ENCODE measurements at regions not wholly inside any gene's neighbourhood (a gene's known extent, or its start where the extent isn't known, plus 50 kb on each side); places are given as distances from the start of the nearest gene placed in this dataset.

DNA sequence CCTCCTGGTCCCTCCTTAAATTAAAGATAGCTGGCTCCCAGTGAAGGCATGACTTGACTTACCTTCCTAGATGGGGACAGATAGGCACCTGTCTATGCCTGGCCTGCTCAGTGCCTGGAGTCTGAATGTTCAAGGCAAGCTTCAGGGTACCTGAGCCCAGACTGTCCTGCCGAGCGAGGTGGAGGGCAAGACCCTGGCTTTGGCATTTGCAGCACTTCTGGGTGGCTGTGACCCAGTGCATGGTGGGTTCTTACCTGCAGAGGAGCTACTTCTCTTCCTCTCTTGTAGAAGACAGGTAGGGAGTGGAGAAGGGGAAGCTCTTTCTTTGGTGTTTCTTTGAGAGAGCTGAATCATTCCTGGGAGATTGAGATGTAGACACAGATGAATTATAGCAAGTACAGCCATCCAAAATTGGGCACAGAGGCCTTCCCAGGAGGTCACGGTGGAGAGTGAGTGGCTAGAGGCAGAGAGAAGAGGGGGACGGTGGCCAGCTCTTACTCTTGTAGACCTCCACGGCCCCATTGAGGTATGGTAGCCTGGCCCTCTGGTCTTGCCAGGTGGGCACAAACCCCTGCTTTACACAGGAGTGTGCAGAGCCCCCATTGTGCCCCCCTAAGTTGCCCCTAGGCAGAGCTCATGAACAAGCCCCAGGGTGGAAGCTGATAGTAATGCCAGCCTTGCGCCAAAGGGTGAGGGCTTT, 402.5 kb upstream of the TPM1 start:
- TF ChIP-seq RAD21 (IDR thresholded peaks at IDR 0.05; ENCODE audit: low read depth) (no peak), TCF12 (IDR thresholded peaks at IDR 0.05; ENCODE audit: low read depth) (no peak), CREB1 (IDR thresholded peaks at IDR 0.05; ENCODE audit: low read depth) (no peak), ZBTB7A (IDR thresholded peaks at IDR 0.05; ENCODE audit: low read depth) (no peak), TAF1 (IDR thresholded peaks at IDR 0.05; ENCODE audit: low read depth) (no peak), TEAD4 (IDR thresholded peaks at IDR 0.05) (no peak), NFIC (IDR thresholded peaks at IDR 0.05) (no peak), CEBPB (IDR thresholded peaks at IDR 0.05) (no peak), EP300 (IDR thresholded peaks at IDR 0.05; ENCODE audit: borderline replicate concordance) (no peak)

DNA sequence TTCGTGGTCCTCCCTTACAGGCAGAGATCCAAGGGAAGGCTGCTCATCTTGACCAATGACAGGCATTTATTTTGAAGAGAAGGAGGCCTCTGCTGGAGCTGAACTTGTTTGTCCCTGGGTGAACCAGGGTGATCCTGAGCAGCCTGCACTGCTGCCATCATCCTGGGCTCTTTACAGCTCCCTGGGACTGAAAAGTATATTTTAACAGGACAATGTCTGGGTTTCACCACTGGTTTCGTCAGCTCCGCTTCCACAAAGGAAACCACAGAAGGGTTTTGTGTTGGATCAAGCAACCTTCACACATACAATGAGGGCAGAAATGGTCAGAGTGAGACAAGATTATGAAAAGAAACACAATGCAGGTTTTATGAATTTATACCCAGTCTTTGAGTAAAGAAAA, 400.7 kb upstream of the TPM1 start:
- TF ChIP-seq FOXM1 (IDR thresholded peaks at IDR 0.05; ENCODE audit: borderline replicate concordance, low read depth) = no peak
- TF ChIP-seq, protein P1, sequence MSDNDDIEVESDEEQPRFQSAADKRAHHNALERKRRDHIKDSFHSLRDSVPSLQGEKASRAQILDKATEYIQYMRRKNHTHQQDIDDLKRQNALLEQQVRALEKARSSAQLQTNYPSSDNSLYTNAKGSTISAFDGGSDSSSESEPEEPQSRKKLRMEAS (IDR thresholded peaks at IDR 0.05) = no peak
- TF ChIP-seq TAF1 (IDR thresholded peaks at IDR 0.05; ENCODE audit: low read depth) = no peak
- no peak for TF ChIP-seq YY1 (IDR thresholded peaks at IDR 0.05; ENCODE audit: low read depth)
- TF ChIP-seq, protein P2, sequence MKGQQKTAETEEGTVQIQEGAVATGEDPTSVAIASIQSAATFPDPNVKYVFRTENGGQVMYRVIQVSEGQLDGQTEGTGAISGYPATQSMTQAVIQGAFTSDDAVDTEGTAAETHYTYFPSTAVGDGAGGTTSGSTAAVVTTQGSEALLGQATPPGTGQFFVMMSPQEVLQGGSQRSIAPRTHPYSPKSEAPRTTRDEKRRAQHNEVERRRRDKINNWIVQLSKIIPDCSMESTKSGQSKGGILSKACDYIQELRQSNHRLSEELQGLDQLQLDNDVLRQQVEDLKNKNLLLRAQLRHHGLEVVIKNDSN (IDR thresholded peaks at IDR 0.05) = no peak
- TF ChIP-seq CEBPB (IDR thresholded peaks at IDR 0.05) = no peak
- no peak for TF ChIP-seq NFIC (IDR thresholded peaks at IDR 0.05)
- no peak for TF ChIP-seq EGR1 (IDR thresholded peaks at IDR 0.05)

GRCh38 chr15:62643572-62643971, 399.0 kb upstream of the TPM1 start:
- no peak for TF ChIP-seq EGR1 (IDR thresholded peaks at IDR 0.05)
- no peak for TF ChIP-seq EP300 (IDR thresholded peaks at IDR 0.05; ENCODE audit: borderline replicate concordance)

- no peak for TF ChIP-seq YY1 (IDR thresholded peaks at IDR 0.05; ENCODE audit: low read depth)
- TF ChIP-seq, protein P1 (IDR thresholded peaks at IDR 0.05) = no peak
- no peak for TF ChIP-seq TEAD4 (IDR thresholded peaks at IDR 0.05)
- TF ChIP-seq EP300 (IDR thresholded peaks at IDR 0.05; ENCODE audit: borderline replicate concordance) = no peak
- TF ChIP-seq EGR1 (IDR thresholded peaks at IDR 0.05) = no peak
- no peak for TF ChIP-seq TCF12 (IDR thresholded peaks at IDR 0.05; ENCODE audit: low read depth)
- TF ChIP-seq TAF1 (IDR thresholded peaks at IDR 0.05; ENCODE audit: low read depth) = no peak
- no peak for TF ChIP-seq ZBTB7A (IDR thresholded peaks at IDR 0.05; ENCODE audit: low read depth)
- no peak for TF ChIP-seq CEBPB (IDR thresholded peaks at IDR 0.05)
- no peak for TF ChIP-seq CREB1 (IDR thresholded peaks at IDR 0.05; ENCODE audit: low read depth)
- TF ChIP-seq, protein P2 (IDR thresholded peaks at IDR 0.05) = no peak
- no peak for TF ChIP-seq NFIC (IDR thresholded peaks at IDR 0.05)
- TF ChIP-seq FOXM1 (IDR thresholded peaks at IDR 0.05; ENCODE audit: borderline replicate concordance, low read depth) = no peak
Observed at GRCh38 chr15:62644216-62644888, 398.2 kb upstream of the TPM1 start.

GRCh38 chr15:62644889-62645742, 397.4 kb upstream of the TPM1 start:
- TF ChIP-seq CREB1 (IDR thresholded peaks at IDR 0.05; ENCODE audit: low read depth) = no peak

- TF ChIP-seq YY1 (IDR thresholded peaks at IDR 0.05; ENCODE audit: low read depth) = no peak
- peak; percentile 70 for TF ChIP-seq NFIC (IDR thresholded peaks at IDR 0.05)
- TF ChIP-seq EGR1 (IDR thresholded peaks at IDR 0.05) = no peak
- no peak for TF ChIP-seq ZBTB7A (IDR thresholded peaks at IDR 0.05; ENCODE audit: low read depth)
- peak; percentile 72 for TF ChIP-seq TEAD4 (IDR thresholded peaks at IDR 0.05)
- no peak for TF ChIP-seq REST (IDR thresholded peaks at IDR 0.05; ENCODE audit: low read depth)
- TF ChIP-seq CEBPB (IDR thresholded peaks at IDR 0.05) = no peak
- TF ChIP-seq CREB1 (IDR thresholded peaks at IDR 0.05; ENCODE audit: low read depth) = no peak
- no peak for TF ChIP-seq RAD21 (IDR thresholded peaks at IDR 0.05; ENCODE audit: low read depth)
- TF ChIP-seq, protein P2 (IDR thresholded peaks at IDR 0.05) = no peak
- no peak for TF ChIP-seq TAF1 (IDR thresholded peaks at IDR 0.05; ENCODE audit: low read depth)
- peak; percentile 37; the same call in 1 of the 2 replicates for TF ChIP-seq EP300 (IDR thresholded peaks at IDR 0.05; ENCODE audit: borderline replicate concordance)
- TF ChIP-seq TCF12 (IDR thresholded peaks at IDR 0.05; ENCODE audit: low read depth) = peak; percentile 29; the same call in 1 of the 2 replicates
- no peak for TF ChIP-seq FOXM1 (IDR thresholded peaks at IDR 0.05; ENCODE audit: borderline replicate concordance, low read depth)
- TF ChIP-seq, protein P1 (IDR thresholded peaks at IDR 0.05) = 0 out of 2 replicates have a peak, but pooled peaks have one; percentile 10
Observed at GRCh38 chr15:62647202-62647842, 395.2 kb upstream of the TPM1 start.
